ENCODE measurements at regions not wholly inside any gene's neighbourhood (a gene's known extent, or its start where the extent isn't known, plus 50 kb on each side); places are given as distances from the start of the nearest gene placed in this dataset.

DNA sequence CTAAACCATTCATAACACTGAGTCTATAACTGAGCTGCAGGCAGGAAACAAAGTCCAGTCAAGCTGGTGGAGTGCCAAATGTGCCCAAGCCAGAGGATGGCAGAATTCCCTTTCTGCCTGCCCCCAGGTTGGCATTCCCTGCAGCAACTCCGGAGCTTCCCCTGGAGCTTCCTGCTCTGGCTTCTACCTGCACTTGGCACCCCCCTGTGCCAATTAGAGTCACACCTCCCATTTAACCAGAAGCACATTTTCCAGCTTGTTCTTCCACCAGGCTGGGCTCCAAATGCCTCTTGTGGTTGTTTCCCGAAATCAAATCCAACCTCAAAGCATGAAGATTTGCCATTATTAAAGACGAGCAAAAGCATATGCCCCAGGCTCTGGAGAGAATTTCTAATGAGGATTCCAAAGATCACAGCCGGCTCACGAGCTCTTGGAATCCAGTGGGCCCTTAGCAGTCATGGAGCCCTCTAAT is 294.5 kb downstream of the RRAGC start:
- Histone ChIP-seq H3K4me3 (no peak overlapping the region), H3K36me3 (no peaks in the 10 kb centered on the region), H3K27ac (no peak overlapping the region), H3K9me3 (no peaks in the 10 kb centered on the region), H3K27me3 (no peaks in the 10 kb centered on the region), H3K4me1 (peaks cover 20% of the 10 kb centered on the region)
- TF ChIP-seq POLR2AphosphoS5 (IDR thresholded peaks at IDR 0.05; ENCODE audit: insufficient read depth in 1 of 2, low read depth in 1 of 2) (no peak), POLR2A (IDR thresholded peaks at IDR 0.05) (no peak)
- TF ChIP-seq, protein P1, sequence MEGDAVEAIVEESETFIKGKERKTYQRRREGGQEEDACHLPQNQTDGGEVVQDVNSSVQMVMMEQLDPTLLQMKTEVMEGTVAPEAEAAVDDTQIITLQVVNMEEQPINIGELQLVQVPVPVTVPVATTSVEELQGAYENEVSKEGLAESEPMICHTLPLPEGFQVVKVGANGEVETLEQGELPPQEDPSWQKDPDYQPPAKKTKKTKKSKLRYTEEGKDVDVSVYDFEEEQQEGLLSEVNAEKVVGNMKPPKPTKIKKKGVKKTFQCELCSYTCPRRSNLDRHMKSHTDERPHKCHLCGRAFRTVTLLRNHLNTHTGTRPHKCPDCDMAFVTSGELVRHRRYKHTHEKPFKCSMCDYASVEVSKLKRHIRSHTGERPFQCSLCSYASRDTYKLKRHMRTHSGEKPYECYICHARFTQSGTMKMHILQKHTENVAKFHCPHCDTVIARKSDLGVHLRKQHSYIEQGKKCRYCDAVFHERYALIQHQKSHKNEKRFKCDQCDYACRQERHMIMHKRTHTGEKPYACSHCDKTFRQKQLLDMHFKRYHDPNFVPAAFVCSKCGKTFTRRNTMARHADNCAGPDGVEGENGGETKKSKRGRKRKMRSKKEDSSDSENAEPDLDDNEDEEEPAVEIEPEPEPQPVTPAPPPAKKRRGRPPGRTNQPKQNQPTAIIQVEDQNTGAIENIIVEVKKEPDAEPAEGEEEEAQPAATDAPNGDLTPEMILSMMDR (IDR thresholded peaks at IDR 0.05): no peak
- intact Hi-C loops (cut with DNase I): no loop called here
- DNase-seq (ENCODE audit: extremely low spot score in 2 of 2): no peak

GRCh38 chr1:38563942-38564735 is 295.4 kb downstream of the RRAGC start:
- no peak for DNase-seq (ENCODE audit: extremely low spot score in 2 of 2)
- Histone ChIP-seq H3K4me1 (peaks cover 29% of the 10 kb centered on the region), H3K27me3 (no peaks in the 10 kb centered on the region), H3K36me3 (no peaks in the 10 kb centered on the region), H3K9me3 (no peaks in the 10 kb centered on the region), H3K4me3 (no peak overlapping the region), H3K27ac (no peak overlapping the region)
- intact Hi-C loops (cut with DNase I): no loop called here
- no peak for TF ChIP-seq POLR2AphosphoS5 (IDR thresholded peaks at IDR 0.05; ENCODE audit: insufficient read depth in 1 of 2, low read depth in 1 of 2)
- TF ChIP-seq POLR2A (IDR thresholded peaks at IDR 0.05): no peak
- TF ChIP-seq, protein P1 (IDR thresholded peaks at IDR 0.05): no peak

DNA sequence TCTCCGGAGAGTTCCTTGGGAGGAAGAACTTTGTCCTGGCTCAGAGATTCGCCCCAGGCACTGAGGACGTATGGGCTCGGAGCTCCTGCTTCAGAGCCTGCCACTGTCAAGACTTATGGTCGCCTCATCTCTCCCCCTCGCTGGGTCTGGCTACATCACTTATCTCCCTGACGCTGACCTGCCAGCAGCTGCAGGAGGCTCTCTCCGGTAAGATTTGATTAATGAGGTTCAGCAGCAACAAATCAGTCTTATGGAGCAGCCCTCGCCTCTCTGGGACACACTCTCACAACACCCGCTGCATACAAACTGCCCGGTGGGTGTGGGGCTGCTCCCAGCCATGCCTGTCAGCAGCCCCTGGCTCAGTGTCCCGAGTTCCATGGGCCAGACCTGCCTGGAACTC is 297.8 kb downstream of the RRAGC start:
- no peaks in the 10 kb centered on the region for H3K36me3 ChIP-seq
- H3K4me1 ChIP-seq: peaks cover 34% of the 10 kb centered on the region
- no peak for TF ChIP-seq POLR2A (IDR thresholded peaks at IDR 0.05)
- TF ChIP-seq, protein P1 (IDR thresholded peaks at IDR 0.05): no peak
- no peak overlapping the region for H3K4me3 ChIP-seq
- intact Hi-C loops (cut with DNase I): no loop called here
- no peaks in the 10 kb centered on the region for H3K27me3 ChIP-seq
- H3K27ac ChIP-seq: no peak overlapping the region
- no peak for DNase-seq (ENCODE audit: extremely low spot score in 2 of 2)
- no peaks in the 10 kb centered on the region for H3K9me3 ChIP-seq

GRCh38 chr1:38561110-38561509 is 298.5 kb downstream of the RRAGC start:
- DNase-seq (ENCODE audit: extremely low spot score in 2 of 2): no peak
- Histone ChIP-seq H3K4me1 (peaks cover 34% of the 10 kb centered on the region), H3K27me3 (no peaks in the 10 kb centered on the region), H3K36me3 (no peaks in the 10 kb centered on the region), H3K9me3 (no peaks in the 10 kb centered on the region), H3K27ac (no peak overlapping the region), H3K4me3 (no peak overlapping the region)
- intact Hi-C loops (cut with DNase I): no loop called here
- no peak for TF ChIP-seq POLR2AphosphoS5 (IDR thresholded peaks at IDR 0.05; ENCODE audit: insufficient read depth in 1 of 2, low read depth in 1 of 2)

- intact Hi-C loops (cut with DNase I): no loop called here
- no peaks in the 10 kb centered on the region for H3K27me3 ChIP-seq
- TF ChIP-seq POLR2AphosphoS5 (IDR thresholded peaks at IDR 0.05; ENCODE audit: insufficient read depth in 1 of 2, low read depth in 1 of 2): no peak
- TF ChIP-seq, protein P1 (IDR thresholded peaks at IDR 0.05): no peak
- no peak for TF ChIP-seq POLR2A (IDR thresholded peaks at IDR 0.05)
- no peak overlapping the region for H3K4me3 ChIP-seq
- H3K4me1 ChIP-seq: peaks cover 34% of the 10 kb centered on the region
- H3K27ac ChIP-seq: no peak overlapping the region
- no peaks in the 10 kb centered on the region for H3K9me3 ChIP-seq
- no peak for DNase-seq (ENCODE audit: extremely low spot score in 2 of 2)
- no peaks in the 10 kb centered on the region for H3K36me3 ChIP-seq
Observed at GRCh38 chr1:38560457-38560856, 299.1 kb downstream of the RRAGC start.

All from vagina (tissue), 2 donors.